GM12874 (cell line): ENCODE measurements at regions not wholly inside any gene's neighbourhood (a gene's known extent, or its start where the extent isn't known, plus 50 kb on each side); places are given as distances from the start of the nearest gene placed in this dataset.

ENCODE experiments used
- CTCF ChIP-seq: IDR thresholded peaks from 2 replicates; pipeline ENCODE4 v1.5.1; 2011; ENCODE audit warnings: low read depth, mild to moderate bottlenecking, control low read depth, low read length, moderate library complexity; ENCODE audit not compliant: insufficient read depth

GRCh38 chr5:28505121-28505520, 1466.7 kb upstream of the CDH9 start:
- no peak for TF ChIP-seq CTCF

- no peak for TF ChIP-seq CTCF
These were observed 1462.1 kb upstream of the CDH9 start for GRCh38 chr5:28500511-28500910.

GRCh38 chr5:28499766-28500290, 1461.4 kb upstream of the CDH9 start:
- TF ChIP-seq CTCF = no peak

GRCh38 chr5:28495876-28496275, 1457.5 kb upstream of the CDH9 start:
- TF ChIP-seq CTCF = no peak

- no peak for TF ChIP-seq CTCF
These were observed 1455.1 kb upstream of the CDH9 start for GRCh38 chr5:28493456-28493855.

- no peak for TF ChIP-seq CTCF
These were observed 1450.4 kb upstream of the CDH9 start for GRCh38 chr5:28488752-28489151.

GRCh38 chr5:28483327-28484025, 1445.1 kb upstream of the CDH9 start:
- no peak for TF ChIP-seq CTCF
